GM12801 (cell line): ENCODE measurements at regions not wholly inside any gene's neighbourhood (a gene's known extent, or its start where the extent isn't known, plus 50 kb on each side); places are given as distances from the start of the nearest gene placed in this dataset.

ENCODE experiments used
- TF ChIP-seq, protein P1 (sequence below): IDR thresholded peaks from one replicate; pipeline ENCODE4 v1.5.1; 2011; ENCODE audit warnings: control low read depth; ENCODE audit not compliant: insufficient read length; ENCODE audit errors: extremely low read depth

DNA sequence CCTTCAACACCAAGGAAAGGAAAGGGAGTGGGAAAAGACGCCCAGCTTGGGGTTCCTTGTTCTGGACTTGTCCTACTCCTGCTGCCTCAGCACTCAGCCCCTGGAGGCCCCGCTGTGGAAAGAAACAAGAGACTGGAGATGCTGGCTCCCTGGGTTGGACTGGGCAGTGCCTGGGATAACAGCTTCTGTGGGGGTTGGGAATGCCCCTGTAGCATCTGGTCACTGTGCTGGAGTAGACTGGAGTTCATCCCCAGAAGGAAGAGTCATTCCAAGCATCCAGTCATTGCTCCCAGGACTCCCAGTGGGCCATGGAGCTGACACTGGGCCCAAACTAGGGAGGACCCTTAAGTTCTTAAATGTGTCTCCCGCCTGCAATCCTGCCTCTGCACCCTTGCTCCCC lies 129.3 kb upstream of the HAAO start:
- TF ChIP-seq, protein P1, sequence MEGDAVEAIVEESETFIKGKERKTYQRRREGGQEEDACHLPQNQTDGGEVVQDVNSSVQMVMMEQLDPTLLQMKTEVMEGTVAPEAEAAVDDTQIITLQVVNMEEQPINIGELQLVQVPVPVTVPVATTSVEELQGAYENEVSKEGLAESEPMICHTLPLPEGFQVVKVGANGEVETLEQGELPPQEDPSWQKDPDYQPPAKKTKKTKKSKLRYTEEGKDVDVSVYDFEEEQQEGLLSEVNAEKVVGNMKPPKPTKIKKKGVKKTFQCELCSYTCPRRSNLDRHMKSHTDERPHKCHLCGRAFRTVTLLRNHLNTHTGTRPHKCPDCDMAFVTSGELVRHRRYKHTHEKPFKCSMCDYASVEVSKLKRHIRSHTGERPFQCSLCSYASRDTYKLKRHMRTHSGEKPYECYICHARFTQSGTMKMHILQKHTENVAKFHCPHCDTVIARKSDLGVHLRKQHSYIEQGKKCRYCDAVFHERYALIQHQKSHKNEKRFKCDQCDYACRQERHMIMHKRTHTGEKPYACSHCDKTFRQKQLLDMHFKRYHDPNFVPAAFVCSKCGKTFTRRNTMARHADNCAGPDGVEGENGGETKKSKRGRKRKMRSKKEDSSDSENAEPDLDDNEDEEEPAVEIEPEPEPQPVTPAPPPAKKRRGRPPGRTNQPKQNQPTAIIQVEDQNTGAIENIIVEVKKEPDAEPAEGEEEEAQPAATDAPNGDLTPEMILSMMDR, result no peak

DNA sequence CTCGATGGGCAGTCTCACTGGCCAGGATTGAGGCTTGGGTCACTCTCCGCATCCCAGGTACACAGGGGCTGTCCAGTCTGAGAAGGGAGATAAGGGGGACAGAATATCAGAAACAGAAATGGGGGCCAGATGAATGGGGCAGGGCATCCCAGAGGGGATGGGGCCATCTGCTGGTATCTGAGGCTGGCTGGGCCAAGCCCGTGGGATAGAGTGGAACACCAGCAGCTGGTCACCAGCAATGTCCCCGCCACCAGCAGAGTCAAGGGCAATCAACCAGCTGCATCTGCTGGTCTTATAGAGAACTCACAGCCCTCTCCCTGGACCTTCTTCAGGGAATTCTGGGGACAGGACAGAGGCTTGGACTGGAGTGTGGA lies 128.8 kb upstream of the HAAO start:
- TF ChIP-seq, protein P1, result no peak

DNA sequence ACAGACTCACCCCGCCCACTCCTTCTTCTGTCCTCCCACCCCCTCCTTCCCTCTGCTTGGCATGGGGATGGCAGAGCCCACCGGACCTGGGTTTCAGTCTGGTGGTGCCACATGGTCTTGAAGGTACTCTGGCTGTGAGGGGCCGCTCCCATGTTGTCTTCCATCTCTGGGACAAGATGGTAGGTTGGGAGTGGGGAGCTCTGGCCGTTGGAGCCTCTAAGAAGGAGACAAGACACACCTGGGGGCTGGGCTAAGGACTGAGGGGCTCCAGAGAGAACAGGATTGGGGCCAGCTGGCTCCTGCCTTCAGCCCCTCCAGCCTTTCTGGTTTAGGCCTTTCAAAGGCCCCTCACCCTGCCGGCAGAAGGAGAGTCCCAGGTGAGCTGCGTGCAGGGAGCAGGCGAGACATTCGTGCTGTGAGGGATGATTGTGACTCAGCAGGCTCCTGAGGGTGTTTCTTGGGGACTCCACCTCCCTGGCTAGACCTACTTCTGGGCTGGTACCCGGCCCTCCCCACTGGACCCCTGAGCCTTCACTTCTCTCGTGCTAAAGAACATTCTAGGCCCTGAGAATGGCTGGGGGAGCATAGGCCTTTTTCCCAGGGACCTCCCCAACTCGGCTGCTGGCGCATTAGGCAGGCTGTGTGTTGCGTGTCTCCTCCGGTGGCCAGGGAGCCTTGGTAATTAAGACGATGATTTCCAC lies 128.2 kb upstream of the HAAO start:
- TF ChIP-seq, protein P1, result no peak

DNA sequence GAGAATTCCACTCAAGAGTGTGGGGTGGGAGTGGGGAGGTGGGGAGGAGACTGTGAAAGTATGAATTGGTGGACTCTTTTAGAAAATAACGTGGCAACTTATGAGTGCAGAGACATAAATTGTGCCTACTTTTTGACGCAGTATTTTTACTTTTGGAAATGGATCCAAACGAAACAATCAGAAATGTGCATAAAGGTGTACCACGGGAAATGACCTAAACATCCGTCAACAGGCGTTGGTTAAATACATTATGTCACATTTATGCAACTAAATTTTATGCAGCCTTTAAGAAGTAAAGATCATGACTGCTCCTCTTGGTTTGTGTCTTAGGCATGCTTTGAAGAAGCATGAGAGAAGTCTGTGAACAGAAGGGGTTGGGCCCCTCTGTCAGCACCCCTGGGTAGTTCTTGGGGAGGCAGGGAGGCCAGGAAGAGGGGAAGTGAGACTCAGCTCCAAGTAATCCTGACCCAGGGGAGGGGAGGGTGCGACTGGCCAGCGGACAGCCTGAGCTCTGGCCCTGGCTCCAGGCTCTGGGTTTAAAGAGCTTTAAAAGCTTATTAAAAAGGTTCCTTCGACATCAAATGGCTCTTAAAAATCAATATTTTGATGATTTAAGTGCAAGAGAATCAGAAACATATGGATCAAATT lies 126.4 kb upstream of the HAAO start:
- TF ChIP-seq, protein P1, result no peak

DNA sequence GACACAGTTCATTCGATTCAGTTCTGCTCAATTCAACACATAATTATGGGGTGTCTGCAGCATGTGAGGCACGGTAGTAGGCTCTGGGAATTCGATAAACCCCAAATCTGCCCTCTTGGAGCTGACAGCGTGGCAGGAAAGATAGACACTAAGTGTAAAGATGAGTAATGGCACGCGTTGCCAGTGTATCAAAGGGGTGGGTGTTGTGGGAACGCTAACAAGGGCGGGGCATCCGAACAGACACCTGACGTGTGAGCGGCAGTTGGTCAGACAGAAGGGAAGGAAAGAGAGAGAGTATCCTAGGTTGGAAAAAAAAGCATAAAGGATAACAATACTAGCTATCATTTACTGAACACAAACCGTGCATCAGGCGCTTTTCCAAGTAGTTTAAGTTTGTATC lies 125.7 kb upstream of the HAAO start:
- TF ChIP-seq, protein P1, result no peak

DNA sequence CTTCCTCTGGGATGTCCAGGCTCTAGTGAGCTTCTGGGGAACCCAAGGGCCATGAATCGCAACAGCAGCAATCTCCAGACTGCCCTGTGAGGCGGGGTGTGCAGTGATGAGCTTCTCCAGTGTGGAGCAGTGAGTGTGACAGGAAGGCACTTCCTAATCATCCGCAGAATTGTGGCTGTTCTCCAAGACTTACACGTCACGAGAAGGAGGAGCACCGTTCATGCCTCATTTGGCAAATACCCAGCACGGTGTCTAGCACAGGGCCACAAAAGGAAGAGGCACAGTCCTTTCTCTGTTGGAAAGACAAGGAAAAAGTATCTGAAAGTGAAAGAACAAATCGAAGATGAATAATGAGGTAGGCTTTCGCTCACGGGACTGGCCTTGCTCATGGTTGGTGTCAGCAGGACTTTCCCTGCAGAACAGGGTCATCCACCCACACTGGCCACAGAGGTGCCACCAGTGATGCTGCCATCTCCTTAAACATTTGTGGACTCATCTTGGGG lies 125.1 kb upstream of the HAAO start:
- TF ChIP-seq, protein P1, result no peak

DNA sequence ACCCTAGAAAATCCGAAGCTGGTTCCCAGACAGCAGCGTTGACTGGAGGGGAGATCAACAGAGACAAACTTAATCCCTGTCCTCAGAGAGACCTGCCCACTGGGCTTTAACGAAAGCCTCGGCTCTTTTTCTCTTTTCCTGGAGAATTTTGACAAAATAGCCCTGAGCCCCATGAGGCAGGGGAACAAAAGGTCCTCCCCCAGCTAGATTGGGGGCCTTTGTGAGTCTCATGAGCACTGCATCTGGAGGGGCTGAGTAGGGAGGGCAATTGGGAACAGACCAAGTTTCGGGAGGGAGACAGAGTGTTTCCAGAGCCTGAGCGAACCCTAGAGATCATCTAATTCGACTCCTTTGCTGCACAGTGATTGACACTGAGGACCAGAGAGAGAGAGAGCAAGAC lies 123.9 kb upstream of the HAAO start:
- TF ChIP-seq, protein P1, result no peak
